ENCODE measurements at regions not wholly inside any gene's neighbourhood (a gene's known extent, or its start where the extent isn't known, plus 50 kb on each side); places are given as distances from the start of the nearest gene placed in this dataset.

GRCh38 chr12:58529897-58530741, 390.2 kb downstream of the LRIG3 start:
- TF ChIP-seq CTCF (IDR thresholded peaks at IDR 0.05; ENCODE audit: low read depth, low read length, missing input control), result no peak
- no peak for TF ChIP-seq ATF3 (IDR thresholded peaks at IDR 0.05)
- TF ChIP-seq JUND (IDR thresholded peaks at IDR 0.05), result no peak
- TF ChIP-seq SP1 (IDR thresholded peaks at IDR 0.05), result no peak
- no peak for TF ChIP-seq YY1 (IDR thresholded peaks at IDR 0.05)
- TF ChIP-seq, protein P1, sequence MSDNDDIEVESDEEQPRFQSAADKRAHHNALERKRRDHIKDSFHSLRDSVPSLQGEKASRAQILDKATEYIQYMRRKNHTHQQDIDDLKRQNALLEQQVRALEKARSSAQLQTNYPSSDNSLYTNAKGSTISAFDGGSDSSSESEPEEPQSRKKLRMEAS (IDR thresholded peaks at IDR 0.05), result no peak
- no peak for TF ChIP-seq RAD21 (IDR thresholded peaks at IDR 0.05)
- TF ChIP-seq, protein P2, sequence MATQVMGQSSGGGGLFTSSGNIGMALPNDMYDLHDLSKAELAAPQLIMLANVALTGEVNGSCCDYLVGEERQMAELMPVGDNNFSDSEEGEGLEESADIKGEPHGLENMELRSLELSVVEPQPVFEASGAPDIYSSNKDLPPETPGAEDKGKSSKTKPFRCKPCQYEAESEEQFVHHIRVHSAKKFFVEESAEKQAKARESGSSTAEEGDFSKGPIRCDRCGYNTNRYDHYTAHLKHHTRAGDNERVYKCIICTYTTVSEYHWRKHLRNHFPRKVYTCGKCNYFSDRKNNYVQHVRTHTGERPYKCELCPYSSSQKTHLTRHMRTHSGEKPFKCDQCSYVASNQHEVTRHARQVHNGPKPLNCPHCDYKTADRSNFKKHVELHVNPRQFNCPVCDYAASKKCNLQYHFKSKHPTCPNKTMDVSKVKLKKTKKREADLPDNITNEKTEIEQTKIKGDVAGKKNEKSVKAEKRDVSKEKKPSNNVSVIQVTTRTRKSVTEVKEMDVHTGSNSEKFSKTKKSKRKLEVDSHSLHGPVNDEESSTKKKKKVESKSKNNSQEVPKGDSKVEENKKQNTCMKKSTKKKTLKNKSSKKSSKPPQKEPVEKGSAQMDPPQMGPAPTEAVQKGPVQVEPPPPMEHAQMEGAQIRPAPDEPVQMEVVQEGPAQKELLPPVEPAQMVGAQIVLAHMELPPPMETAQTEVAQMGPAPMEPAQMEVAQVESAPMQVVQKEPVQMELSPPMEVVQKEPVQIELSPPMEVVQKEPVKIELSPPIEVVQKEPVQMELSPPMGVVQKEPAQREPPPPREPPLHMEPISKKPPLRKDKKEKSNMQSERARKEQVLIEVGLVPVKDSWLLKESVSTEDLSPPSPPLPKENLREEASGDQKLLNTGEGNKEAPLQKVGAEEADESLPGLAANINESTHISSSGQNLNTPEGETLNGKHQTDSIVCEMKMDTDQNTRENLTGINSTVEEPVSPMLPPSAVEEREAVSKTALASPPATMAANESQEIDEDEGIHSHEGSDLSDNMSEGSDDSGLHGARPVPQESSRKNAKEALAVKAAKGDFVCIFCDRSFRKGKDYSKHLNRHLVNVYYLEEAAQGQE (IDR thresholded peaks at IDR 0.05), result no peak

Measured in liver (tissue), 3 donors.